ENCODE measurements at regions not wholly inside any gene's neighbourhood (a gene's known extent, or its start where the extent isn't known, plus 50 kb on each side); places are given as distances from the start of the nearest gene placed in this dataset.

- TF ChIP-seq EZH2phosphoT487 (IDR thresholded peaks at IDR 0.05; ENCODE audit: insufficient read depth, low read depth) (no peak), EZH2 (IDR thresholded peaks at IDR 0.05; ENCODE audit: insufficient read depth, poor library complexity, severe bottlenecking) (no peak)
Observed at GRCh38 chr3:173273838-173274237, 123.7 kb upstream of the NLGN1 start.
